GM18951 (cell line): ENCODE measurements at regions not wholly inside any gene's neighbourhood (a gene's known extent, or its start where the extent isn't known, plus 50 kb on each side); places are given as distances from the start of the nearest gene placed in this dataset.

ENCODE experiments used
- POLR2A ChIP-seq: IDR thresholded peaks from 4 replicates; pipeline ENCODE4 v1.6.1; 2011; ENCODE audit warnings: mild to moderate bottlenecking; ENCODE audit not compliant: insufficient read length, insufficient read depth; ENCODE audit errors: extremely low read depth
- in situ Hi-C: fragments of 300-500 bp; cut with MboI; formaldehyde crosslinking; loops from one replicate; pipeline ENCODE4 v1.12.0; 2022; ENCODE audit warnings: low sequenced_read_pairs, mixed read lengths, inconsistent platforms; ENCODE audit not compliant: unreplicated experiment

- no peak for TF ChIP-seq POLR2A
- in situ Hi-C loops = no loop called here
Observed at GRCh38 chr21:39066829-39067780, 116.1 kb downstream of the PSMG1 start.

DNA sequence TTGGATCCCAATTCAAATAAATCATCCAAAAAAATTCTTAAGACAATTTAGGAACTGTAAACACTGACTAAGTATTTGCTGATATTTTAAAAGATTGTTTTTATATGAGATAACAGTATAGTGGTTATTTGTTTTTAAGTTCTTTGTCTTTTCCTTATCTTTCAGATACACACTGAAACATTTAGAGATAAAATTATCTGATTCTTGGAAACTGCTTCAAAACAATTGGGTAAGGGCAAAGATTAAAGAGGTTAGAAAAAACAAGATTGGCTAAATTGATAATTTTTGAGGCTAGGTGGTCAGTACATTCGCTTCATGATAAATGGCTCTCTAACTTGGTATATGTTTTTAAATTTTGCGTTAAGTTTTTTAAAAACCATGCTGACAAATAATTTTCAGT lies 117.3 kb downstream of the PSMG1 start:
- in situ Hi-C loops = no loop called here
- TF ChIP-seq POLR2A = no peak

- no peak for TF ChIP-seq POLR2A
- in situ Hi-C loops = no loop called here
Observed at GRCh38 chr21:39064325-39065012, 118.8 kb downstream of the PSMG1 start.

GRCh38 chr21:39063517-39063916 lies 119.7 kb downstream of the PSMG1 start:
- in situ Hi-C loops = no loop called here
- no peak for TF ChIP-seq POLR2A

GRCh38 chr21:39062196-39062595 lies 121.1 kb downstream of the PSMG1 start:
- no peak for TF ChIP-seq POLR2A
- in situ Hi-C loops = no loop called here

DNA sequence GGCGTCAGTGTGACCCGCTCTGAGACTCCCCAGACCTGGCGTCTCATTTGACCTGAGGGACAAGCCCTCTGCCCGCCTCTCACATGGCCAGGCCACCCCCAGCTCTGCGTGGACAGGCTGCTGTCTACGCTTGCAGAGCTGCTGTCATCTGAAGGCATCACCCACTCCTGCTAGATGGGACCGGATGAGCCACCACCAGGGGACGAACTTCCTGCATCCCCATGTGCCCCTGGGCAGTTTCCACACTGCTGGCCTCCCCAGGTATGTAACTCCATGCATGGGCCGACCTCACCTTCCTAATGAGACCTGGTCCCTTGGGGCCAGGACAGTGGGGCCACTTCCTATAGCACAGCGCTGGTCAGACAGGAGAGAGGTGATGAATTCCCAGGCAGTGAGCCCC lies 121.5 kb downstream of the PSMG1 start:
- no peak for TF ChIP-seq POLR2A
- in situ Hi-C loops = no loop called here

DNA sequence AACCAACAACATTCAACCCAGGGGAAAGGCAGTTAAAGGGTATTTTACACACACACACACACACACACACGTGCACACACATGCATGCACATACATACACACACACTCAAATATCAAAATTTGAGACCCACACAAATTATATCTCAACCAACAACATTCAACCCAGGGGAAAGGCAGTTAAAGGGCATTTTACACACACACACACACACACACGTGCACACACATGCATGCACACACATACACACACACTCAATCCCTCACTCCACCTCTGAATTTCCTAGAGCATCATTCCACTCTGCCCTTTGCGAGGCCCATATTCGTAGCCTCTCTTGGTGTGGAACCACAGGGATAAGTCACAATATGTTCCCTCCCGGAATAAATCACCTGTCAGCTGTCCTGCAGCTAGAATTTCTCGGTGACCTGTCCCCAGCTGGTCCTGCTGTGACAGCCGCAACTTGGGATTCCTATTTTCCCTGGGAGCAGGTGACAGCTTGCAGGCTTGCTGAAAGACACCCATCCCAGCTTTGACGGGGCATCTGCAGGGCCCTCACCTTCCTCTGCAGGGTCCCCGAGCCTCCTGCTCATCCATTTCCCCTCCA lies 122.7 kb downstream of the PSMG1 start:
- TF ChIP-seq POLR2A = no peak
- in situ Hi-C loops = no loop called here

- TF ChIP-seq POLR2A = no peak
- in situ Hi-C loops = no loop called here
Observed at GRCh38 chr21:39057121-39057520, 126.1 kb downstream of the PSMG1 start.

DNA sequence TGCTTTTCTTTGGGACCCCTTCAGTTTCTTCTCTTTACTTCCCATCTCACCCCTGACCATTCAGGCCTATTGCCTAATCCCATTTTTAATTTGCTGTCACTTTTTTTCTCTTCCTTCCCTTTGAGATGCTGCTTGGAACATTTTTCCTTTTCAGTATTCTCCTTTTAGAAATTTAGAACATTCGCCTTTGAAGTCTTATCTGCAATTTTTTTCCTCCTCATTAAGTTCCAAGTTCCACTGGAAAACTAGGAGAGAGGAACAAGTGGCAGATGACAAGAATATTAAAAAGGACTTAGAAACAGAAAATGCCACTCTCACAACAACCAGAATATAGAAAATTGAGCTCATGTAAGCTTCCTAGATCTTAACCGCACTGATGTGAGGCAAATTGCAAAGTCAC lies 126.6 kb downstream of the PSMG1 start:
- TF ChIP-seq POLR2A = no peak
- in situ Hi-C loops = no loop called here

GRCh38 chr21:39055167-39055767 lies 128.0 kb downstream of the PSMG1 start:
- TF ChIP-seq POLR2A = no peak
- in situ Hi-C loops = no loop called here

DNA sequence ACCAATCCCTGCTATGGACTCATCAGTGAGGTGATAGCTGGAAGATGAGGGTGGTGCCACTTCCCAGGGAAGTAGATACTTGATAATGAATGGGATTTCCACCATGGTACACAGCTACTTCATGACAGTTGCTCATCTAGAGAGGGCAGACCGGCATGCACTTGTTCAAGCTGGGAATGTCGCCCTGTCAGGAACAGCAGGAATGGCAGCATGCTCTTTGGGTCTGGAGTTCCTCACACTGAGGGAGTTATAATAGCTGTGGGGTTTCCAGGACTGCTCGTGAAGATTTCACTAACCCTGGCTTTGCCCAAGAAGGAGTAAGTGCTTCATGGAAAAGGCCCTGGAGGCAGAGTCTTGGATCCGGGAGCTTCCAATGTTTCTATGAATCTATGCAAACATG lies 129.2 kb downstream of the PSMG1 start:
- in situ Hi-C loops = no loop called here
- TF ChIP-seq POLR2A = no peak

- in situ Hi-C loops = no loop called here
- TF ChIP-seq POLR2A = no peak
Observed at GRCh38 chr21:39053126-39053525, 130.1 kb downstream of the PSMG1 start.

GRCh38 chr21:39052718-39053117 lies 130.5 kb downstream of the PSMG1 start:
- in situ Hi-C loops = no loop called here

More at GRCh38 chr21:39052718-39053117, 130.5 kb downstream of the PSMG1 start:
- TF ChIP-seq POLR2A = no peak
